ENCODE measurements at regions not wholly inside any gene's neighbourhood (a gene's known extent, or its start where the extent isn't known, plus 50 kb on each side); places are given as distances from the start of the nearest gene placed in this dataset.

GRCh38 chr5:89638871-89639270, 755.9 kb upstream of the MEF2C start:
- TF ChIP-seq SIN3A (IDR thresholded peaks at IDR 0.05; ENCODE audit: borderline replicate concordance, insufficient read depth, low read depth, low read length) (no peak), CTCF (IDR thresholded peaks at IDR 0.05) (no peak), POLR2AphosphoS5 (IDR thresholded peaks at IDR 0.05; ENCODE audit: low read depth, low read length) (no peak), TCF7L2 (IDR thresholded peaks at IDR 0.05; ENCODE audit: low read depth, low read length) (no peak)
